ENCODE measurements at regions not wholly inside any gene's neighbourhood (a gene's known extent, or its start where the extent isn't known, plus 50 kb on each side); places are given as distances from the start of the nearest gene placed in this dataset.

DNA sequence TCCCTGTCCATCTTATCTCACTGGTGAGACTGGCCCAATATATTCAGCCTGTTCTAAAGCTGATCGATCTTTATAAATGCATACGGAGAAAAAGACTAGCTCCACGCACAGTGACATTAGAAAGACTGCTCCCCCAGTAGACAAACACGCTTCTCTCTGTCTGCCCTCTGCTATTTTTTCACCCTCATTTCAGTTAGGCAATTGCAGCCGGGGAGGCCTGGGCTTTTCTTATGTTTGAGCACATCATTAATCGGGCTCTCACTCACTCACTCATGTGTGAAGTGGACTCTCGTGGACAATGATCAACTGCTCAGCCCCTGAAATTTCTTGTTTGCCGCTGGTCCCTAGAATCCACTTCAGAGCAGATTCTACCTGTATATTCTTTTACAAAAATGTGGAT is 824.7 kb upstream of the TENM3 start:
- TF ChIP-seq CEBPB (IDR thresholded peaks at IDR 0.05; ENCODE audit: low read depth) (no peak), TCF7L2 (IDR thresholded peaks at IDR 0.05; ENCODE audit: borderline replicate concordance, extremely low read depth, insufficient read depth, insufficient read length) (no peak), POLR2A (IDR thresholded peaks at IDR 0.05; ENCODE audit: borderline replicate concordance, extremely low read depth, insufficient read depth, insufficient read length) (no peak), SIN3A (IDR thresholded peaks at IDR 0.05; ENCODE audit: low read depth) (no peak), EZH2phosphoT487 (IDR thresholded peaks at IDR 0.05; ENCODE audit: borderline replicate concordance) (no peak), ZNF274 (IDR thresholded peaks at IDR 0.05; ENCODE audit: low read depth, low read length) (no peak), EGR1 (IDR thresholded peaks at IDR 0.05; ENCODE audit: low read depth) (no peak)
- TF ChIP-seq, protein P1, sequence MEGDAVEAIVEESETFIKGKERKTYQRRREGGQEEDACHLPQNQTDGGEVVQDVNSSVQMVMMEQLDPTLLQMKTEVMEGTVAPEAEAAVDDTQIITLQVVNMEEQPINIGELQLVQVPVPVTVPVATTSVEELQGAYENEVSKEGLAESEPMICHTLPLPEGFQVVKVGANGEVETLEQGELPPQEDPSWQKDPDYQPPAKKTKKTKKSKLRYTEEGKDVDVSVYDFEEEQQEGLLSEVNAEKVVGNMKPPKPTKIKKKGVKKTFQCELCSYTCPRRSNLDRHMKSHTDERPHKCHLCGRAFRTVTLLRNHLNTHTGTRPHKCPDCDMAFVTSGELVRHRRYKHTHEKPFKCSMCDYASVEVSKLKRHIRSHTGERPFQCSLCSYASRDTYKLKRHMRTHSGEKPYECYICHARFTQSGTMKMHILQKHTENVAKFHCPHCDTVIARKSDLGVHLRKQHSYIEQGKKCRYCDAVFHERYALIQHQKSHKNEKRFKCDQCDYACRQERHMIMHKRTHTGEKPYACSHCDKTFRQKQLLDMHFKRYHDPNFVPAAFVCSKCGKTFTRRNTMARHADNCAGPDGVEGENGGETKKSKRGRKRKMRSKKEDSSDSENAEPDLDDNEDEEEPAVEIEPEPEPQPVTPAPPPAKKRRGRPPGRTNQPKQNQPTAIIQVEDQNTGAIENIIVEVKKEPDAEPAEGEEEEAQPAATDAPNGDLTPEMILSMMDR (IDR thresholded peaks at IDR 0.05 in 2 of 3, conservative IDR thresholded peaks at IDR 0.05 in 1 of 3; ENCODE audit: borderline replicate concordance in 1 of 3, insufficient read depth in 1 of 3, low read depth in 2 of 3, low read length in 2 of 3), result no peak

Measured in HCT116 (cell line).